HG02763 (cell line): ENCODE measurements at regions not wholly inside any gene's neighbourhood (a gene's known extent, or its start where the extent isn't known, plus 50 kb on each side); places are given as distances from the start of the nearest gene placed in this dataset.
"Not testable (repeated sequence)": the region's sequence is repeated elsewhere in the genome, so short reads cannot be mapped to it uniquely, and the experiment has no call there.

ENCODE experiments used
- ATAC-seq: cut with Tn5 transposase; IDR thresholded peaks from one replicate; pipeline ENCODE4 v1.9.1; 2021; ENCODE audit warnings: mild to moderate bottlenecking, moderate library complexity; ENCODE audit not compliant: unreplicated experiment

DNA sequence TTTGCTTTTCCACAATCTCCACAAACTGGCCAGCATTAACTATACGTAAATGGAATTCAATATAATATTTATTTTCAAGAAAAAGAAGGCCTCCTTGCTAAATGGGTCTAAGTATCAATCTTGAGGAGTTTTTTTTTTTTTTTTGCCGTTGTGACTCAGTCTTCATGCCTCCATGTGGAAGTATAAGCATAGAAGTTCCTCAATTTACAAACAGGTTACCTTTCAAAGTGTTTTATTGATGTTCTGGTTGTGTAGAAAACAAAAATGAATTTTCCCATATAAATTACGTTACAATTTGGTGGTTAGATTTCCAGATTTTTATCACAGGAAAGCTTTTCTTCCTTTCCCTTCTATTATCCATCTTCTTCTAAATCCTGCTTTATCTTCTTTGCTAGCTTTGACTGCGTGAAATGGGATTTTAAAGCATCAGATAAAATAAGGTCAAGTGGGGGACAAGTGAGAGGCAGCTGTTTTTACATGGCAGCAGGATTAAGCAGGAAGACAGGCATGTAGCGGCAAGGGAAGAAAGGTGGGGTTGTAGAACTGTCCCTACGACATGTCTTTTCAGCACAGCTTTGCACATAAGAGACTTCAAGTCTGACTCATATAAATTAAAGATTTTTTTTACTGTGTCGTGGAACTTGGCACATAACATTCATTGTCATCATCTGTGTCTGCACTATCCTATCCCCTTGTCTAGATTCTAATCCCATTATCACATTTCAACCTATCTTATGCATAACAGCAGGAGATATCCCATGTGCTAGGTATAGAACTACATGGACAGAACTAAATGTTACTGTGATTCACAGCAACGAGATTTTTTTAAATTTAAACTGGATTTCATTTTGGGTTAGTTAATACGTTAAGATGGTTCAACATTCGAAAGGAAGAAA is 135.3 kb upstream of the FAM3C start:
- ATAC-seq: no peak

GRCh38 chr7:121530227-121531174 is 134.4 kb upstream of the FAM3C start:
- peak; percentile 99 for ATAC-seq

DNA sequence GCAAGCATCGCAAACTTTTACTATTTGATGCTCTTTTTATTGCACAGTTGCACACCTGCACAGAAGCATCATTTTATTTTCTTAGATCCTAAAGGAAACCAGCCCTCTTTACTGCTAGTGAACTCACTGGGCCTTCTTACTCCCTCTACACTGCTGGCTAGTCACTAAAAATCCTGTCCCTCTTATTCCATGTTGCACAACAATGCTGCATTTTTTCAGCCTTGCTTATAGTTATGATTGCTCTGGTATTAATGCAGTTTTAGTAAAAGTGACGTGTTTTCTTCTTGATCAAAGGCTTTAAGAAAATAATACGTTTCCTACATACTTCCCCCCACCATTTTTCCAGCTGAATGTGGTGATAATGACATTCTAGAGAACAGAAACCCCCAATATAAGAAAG is 132.9 kb upstream of the FAM3C start:
- ATAC-seq: no peak

DNA sequence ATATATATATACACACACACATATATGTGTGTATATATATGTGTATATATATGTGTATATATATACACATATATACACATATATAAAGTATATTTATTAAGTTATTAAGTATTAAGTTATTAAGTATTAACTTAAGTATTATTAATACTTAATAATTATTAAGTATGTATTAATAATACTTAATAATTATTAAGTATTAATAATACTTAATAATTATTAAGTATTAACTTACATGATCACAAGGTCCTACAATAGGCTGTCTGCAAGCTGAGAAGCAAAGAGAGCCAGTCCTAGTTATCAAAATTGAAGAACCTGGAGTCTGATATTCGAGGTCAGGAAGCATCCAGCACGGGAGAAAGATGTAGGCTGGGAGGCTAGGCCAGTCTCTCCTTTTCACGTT is 130.1 kb upstream of the FAM3C start:
- not testable (repeated sequence) for ATAC-seq

DNA sequence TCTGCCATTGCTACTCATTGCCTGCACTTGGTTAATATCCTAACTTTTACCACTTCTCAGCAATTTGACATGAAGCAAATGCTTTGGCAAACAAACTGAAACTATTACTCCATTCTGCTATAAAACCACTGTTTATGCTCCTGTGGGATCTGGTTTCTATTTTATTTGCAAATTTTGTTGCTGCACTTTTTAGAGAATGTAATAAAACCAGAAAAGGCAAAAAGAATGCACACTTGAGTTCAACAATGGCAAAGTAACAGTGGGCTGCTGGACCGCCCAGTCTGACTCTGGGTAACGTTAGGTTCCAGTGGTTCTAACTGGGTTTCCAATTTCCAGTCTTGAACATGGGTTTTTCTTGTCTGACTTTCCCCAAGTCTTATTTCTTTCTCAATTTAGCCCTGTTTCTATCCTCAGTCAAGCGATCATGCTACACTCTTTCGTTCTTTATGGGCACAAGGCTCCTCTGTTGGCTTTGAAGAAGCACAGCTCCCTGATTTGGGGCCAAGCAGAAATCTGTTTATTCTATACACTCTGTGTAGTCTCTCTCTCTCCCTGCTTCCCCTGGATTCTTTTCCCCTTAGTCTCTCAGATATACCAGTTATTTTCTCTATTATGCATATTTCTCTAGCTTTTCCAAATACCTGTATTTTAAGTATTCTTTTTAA is 129.2 kb upstream of the FAM3C start:
- ATAC-seq: no peak

- ATAC-seq: no peak
Observed at GRCh38 chr7:121521711-121522400, 125.7 kb upstream of the FAM3C start.

- no peak for ATAC-seq
Observed at GRCh38 chr7:121520911-121521310, 124.8 kb upstream of the FAM3C start.

DNA sequence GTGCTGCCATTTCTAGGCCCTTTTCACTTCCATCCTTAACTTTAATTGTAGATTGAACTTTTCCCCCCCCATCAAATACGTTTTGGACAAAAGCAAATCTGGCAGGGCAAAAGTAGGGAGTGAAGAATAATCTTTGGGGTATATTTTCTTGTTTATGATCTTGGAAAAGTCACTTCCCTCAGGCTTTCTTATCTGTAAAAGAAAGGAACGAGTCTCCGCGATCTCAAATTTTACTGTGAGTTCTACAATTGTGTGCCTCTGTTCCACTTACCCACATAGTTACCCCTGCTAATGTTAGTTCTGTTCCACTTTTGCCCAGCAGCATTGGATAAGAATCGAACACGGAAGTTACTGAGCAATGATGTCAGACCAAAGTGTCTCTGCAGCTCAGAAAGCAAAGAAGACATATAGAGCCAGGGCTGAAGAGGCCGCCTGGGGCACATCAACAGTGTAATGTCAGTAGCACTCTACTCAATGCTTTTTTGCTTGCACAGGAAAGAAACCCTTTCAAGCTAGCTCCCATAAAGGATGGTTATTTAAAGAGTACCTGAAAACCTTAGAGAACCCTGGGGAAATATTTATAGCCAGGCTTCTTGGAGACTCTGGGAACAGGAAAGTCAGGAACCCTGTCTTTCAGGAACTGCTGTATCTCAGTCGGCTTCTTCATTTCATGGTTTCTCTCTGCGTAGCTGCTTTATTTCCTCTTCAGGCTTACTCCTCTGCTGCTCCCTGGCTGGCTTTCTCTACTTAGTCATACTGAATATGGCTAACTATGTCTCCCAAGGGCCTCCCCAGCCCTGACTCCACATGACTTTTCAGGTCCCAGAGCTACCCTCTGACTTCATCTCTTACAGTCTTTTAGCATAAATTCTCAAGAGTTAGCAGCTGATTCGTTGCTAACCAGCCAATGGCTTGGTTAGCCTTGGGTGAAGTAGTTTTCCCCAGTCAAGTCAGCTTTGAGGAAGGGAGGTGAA is 123.7 kb upstream of the FAM3C start:
- ATAC-seq: peak; percentile 74

DNA sequence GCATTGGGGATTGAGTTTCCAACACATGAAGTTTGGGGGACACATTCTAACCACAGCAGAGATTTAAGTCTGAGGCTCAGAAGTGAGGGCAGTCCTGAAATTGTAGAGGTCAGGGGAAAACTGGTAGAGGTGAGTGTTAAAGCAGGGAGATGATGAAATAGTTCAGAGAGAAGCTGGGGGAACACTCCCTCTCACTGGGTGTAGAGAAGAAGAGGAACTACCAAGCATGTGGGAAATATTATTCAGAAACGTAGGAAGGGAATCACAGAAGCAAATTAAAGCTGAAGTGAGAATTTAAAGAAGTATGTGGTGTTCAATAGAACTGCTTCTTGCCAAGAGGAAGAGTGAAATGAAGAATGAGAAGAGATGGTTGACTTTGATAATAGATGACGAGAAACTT is 121.5 kb upstream of the FAM3C start:
- ATAC-seq: no peak

- no peak for ATAC-seq
Observed at GRCh38 chr7:121516821-121517220, 120.7 kb upstream of the FAM3C start.

DNA sequence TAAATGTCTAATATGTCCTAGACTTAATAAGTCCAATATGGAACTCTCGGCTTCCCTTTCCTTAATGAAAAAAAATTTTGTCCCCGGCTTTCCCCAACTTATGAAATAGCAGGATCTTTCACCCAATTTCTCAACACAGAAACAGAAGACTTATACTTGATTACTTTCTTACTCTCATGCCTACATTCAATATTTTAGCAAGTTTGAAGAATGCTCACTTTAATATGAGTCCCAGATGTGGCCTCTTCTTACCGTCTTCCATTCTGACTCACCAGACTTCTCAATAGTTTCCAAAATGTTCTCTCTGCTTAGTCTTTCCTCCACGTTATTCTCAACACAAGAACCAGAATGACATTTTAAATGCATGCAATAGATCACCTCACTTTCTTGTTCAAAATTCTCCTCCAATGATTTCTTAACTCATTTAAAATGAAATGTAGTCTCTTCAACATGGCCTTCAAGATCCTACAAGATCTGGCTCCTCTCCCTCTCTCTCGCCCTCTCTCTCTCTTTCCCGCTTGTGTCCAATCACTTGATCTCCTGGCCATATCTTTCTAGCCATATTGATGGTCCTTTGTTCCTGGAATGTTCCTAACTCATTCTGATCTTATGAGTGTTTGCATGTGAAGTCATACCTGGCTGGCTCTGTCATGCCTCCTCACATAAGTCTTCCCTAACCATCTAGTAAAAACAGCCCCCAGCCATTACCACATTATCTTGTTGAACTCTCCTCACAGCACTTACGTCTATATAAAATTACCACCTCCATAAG is 119.7 kb upstream of the FAM3C start:
- no peak for ATAC-seq

GRCh38 chr7:121515229-121515628 is 119.1 kb upstream of the FAM3C start:
- ATAC-seq: no peak

DNA sequence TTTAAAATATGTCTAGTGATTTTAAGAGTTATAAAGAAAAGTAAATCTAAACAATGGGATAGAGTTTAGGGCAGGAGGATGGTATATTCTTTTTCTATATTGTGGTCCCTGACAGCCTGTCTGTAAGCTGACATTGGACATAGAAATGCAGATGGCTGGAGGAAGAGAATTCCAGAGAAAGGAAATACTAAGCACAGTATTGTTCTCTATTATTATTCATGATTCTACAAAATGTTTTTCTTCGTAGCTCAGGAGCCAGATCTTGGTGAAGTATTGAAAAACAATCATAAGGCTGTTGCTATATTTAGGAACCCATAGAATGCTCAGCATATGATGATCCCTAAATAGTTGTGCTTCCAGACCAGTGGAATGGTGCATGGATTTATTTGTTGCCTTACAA is 117.0 kb upstream of the FAM3C start:
- no peak for ATAC-seq

DNA sequence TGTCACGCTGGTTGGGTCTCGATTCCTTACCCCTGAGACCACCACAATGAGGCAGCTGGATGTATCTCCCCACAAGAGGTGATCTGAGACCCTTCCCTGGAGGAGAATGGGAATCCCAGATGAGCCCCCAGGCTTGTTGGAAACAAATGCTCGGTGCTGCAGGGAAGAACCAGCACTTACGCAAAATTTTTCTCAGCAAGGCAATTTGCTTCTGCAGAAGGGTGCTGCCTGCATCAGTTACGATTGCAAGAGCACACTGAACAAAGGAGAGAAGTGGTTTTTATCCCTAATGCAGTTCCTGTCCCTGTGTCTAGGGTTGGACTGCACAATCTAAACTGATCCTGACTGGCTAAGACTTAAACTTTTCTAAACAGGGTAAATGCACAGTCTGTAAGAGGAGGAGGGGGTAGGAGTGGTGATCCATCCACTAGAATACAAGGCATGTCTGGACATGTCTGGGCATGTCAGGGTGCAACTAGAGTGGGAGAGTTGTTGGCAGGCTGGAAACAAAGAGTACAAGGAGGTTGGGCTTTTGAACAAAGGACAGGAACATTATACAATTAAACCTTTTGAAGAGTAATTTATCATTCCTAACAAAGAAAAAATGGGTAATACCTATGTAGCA is 114.9 kb upstream of the FAM3C start:
- no peak for ATAC-seq

DNA sequence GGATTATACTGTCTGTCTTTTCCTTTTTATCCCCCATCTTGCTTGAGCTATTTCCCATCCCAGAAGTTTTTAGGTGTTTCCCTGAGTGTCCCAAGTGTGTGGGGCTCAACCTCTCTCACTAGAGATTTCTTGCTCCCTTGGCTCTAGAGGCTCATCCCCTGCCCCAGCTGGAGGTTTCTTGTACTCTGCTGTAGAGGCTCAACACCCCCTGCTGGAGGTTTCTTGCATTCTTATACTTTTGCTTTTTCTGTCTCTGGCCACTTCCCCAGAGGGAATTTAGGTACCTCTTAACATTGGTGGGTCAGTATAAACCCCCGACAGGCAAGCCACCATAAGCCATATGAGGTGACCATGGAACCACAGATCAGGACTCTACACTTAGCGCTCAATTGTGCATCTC is 114.2 kb upstream of the FAM3C start:
- ATAC-seq: no peak

DNA sequence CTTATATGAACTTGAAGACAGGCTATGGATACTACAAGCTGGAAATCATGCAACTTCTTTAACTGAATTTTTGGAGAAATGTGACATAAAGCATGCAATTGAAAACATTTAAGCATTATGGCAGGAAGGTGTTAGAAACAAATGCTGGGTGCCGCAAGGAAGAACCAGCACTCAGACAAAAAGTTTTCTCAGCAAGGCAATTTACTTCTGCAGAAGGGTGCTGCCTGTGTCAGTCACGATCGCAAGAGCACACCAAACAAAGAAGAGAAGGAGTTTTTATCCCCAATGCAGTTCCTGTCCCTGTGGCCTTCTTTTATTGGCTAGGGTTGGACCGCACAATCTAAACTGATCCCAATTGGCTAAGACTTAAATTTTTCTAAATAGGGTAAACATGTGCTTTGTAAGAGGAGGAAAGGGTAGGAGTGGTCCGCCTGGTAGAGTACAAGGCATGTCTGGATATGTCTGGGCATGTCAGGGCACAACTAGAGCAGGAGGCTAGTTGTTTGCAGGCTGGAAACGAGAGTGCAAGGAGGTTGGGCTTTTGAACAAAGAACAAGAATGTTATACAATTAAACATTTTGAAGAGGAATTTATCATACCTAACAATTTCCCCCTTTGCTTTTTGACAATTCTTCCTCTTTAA is 109.6 kb upstream of the FAM3C start:
- ATAC-seq: no peak

DNA sequence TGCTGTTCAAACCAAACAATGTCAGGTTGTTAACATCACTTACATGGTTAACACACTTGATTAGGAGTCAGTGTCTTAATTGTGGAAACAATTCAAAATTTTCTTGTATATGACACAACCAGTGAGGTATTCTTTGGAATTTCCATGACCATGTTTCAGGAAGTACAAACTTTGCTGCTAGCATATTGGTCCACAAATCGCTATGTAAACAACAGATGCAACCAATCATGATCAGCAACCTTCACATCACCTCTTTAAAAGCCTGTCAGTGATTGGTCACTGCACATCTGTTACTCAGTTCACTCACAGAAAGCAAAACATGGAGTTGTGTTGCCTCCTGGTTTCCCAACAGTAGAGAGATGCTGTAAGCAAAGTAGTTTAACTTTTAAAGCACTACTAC is 108.9 kb upstream of the FAM3C start:
- ATAC-seq: no peak

DNA sequence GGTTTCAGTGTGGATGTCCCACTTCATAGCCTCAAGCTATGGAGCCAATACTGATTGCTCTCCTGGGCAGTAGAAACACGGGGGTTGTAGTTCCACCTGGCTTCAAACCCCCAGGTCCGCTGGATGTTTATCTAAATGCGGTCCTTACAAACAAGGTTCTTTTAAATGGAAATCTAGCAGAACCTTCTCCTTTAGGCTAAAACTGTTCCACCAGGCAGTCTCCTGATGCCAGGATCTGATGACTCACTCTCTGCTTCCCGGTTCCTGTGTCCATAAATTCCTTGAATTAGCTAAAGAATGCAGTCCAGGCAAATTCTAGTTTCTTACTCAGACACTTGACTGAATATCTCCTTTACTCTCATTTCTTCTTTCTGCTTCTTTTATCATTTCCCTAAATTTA is 108.4 kb upstream of the FAM3C start:
- no peak for ATAC-seq
